PFSK-1 (cell line): ENCODE measurements at regions not wholly inside any gene's neighbourhood (a gene's known extent, or its start where the extent isn't known, plus 50 kb on each side); places are given as distances from the start of the nearest gene placed in this dataset.

ENCODE experiments used
- FOXP2 ChIP-seq: optimal IDR thresholded peaks from 2 replicates; pipeline ENCODE3; 2011; ENCODE audit warnings: borderline replicate concordance, control low read depth, inconsistent platforms; ENCODE audit not compliant: insufficient read depth; ENCODE audit errors: extremely low read length, extremely low read depth
- POLR2AphosphoS5 ChIP-seq: IDR thresholded peaks from 2 replicates; pipeline ENCODE4 v1.6.1; 2012; ENCODE audit warnings: low read depth, mild to moderate bottlenecking, control low read depth, low read length, moderate library complexity
- REST ChIP-seq, 2 experiments: IDR thresholded peaks; 2 replicates each; pipeline versions ENCODE4 v1.6.1 to v1.8.0; 2011 to 2012; ENCODE audit warnings: low read depth in 2 of 2, low read length in 2 of 2, control low read depth in 1 of 2, inconsistent platforms in 1 of 2, mild to moderate bottlenecking in 1 of 2, moderate library complexity in 1 of 2; ENCODE audit not compliant: insufficient read depth in 1 of 2
- SIN3A ChIP-seq: IDR thresholded peaks from 2 replicates; pipeline ENCODE4 v1.6.1; 2012; ENCODE audit warnings: mild to moderate bottlenecking, low read length, moderate library complexity, borderline replicate concordance; ENCODE audit not compliant: insufficient read depth
- TAF1 ChIP-seq: IDR thresholded peaks from 2 replicates; pipeline ENCODE4 v1.6.1; 2012; ENCODE audit warnings: low read length, control low read depth, borderline replicate concordance; ENCODE audit not compliant: insufficient read depth

GRCh38 chr11:109739379-109739778, 317.4 kb downstream of the C11orf87 start:
- no peak for TF ChIP-seq POLR2AphosphoS5
- no peak for TF ChIP-seq REST (IDR thresholded peaks at IDR 0.05; ENCODE audit: insufficient read depth in 1 of 2, low read depth in 2 of 2, low read length in 2 of 2)
- TF ChIP-seq FOXP2, result no peak
- no peak for TF ChIP-seq TAF1
- no peak for TF ChIP-seq SIN3A

GRCh38 chr11:109745996-109746625, 324.1 kb downstream of the C11orf87 start:
- TF ChIP-seq FOXP2 (no peak), REST (IDR thresholded peaks at IDR 0.05; ENCODE audit: insufficient read depth in 1 of 2, low read depth in 2 of 2, low read length in 2 of 2) (no peak), TAF1 (no peak), POLR2AphosphoS5 (no peak), SIN3A (no peak)

GRCh38 chr11:109747839-109748238, 325.8 kb downstream of the C11orf87 start:
- TF ChIP-seq POLR2AphosphoS5, result no peak
- 0 out of 4 replicates have a peak, but pooled peaks of 1 of the 2 experiments have one; percentile 57 for TF ChIP-seq REST (IDR thresholded peaks at IDR 0.05; ENCODE audit: insufficient read depth in 1 of 2, low read depth in 2 of 2, low read length in 2 of 2)
- TF ChIP-seq TAF1, result no peak

DNA sequence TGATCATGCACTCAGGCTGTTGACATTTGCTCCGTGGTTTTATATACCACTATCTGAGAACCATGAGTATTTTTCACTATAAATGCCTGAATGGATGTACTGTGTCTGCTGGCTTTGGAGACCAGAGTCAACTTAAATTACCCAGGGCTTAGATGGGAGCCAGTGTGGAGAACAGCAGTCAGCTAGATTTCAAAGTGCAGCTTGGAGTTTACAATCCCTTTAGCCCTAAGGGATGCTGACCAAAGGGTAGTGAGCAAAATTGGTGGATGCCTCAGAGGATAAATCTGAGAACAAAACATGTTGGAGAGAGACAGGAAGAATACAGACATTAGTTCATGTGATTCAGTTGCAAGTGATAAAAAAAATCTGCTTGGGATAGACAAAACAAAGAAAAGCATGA, 327.5 kb downstream of the C11orf87 start:
- TF ChIP-seq TAF1, result no peak
- no peak for TF ChIP-seq FOXP2
- TF ChIP-seq REST (IDR thresholded peaks at IDR 0.05; ENCODE audit: insufficient read depth in 1 of 2, low read depth in 2 of 2, low read length in 2 of 2), result no peak
- TF ChIP-seq POLR2AphosphoS5, result no peak
- no peak for TF ChIP-seq SIN3A

- no peak for TF ChIP-seq POLR2AphosphoS5
- TF ChIP-seq REST (IDR thresholded peaks at IDR 0.05; ENCODE audit: insufficient read depth in 1 of 2, low read depth in 2 of 2, low read length in 2 of 2), result no peak
- no peak for TF ChIP-seq SIN3A
- no peak for TF ChIP-seq TAF1
- no peak for TF ChIP-seq FOXP2
Observed at GRCh38 chr11:109750964-109751363, 329.0 kb downstream of the C11orf87 start.
